ENCODE measurements at regions not wholly inside any gene's neighbourhood (a gene's known extent, or its start where the extent isn't known, plus 50 kb on each side); places are given as distances from the start of the nearest gene placed in this dataset.

GRCh38 chr21:27838573-27838972 lies 871.7 kb upstream of the ADAMTS5 start:
- Histone ChIP-seq H3K4me1 (ENCODE audit: control insufficient read depth, insufficient read depth, low read length) (no peaks in the 10 kb centered on the region), H3K36me3 (ENCODE audit: control insufficient read depth, insufficient read depth, low read length) (no peaks in the 10 kb centered on the region), H3K4me3 (ENCODE audit: low read depth in 2 of 2, low read length in 2 of 2) (no peak overlapping the region), H3K9me3 (ENCODE audit: control insufficient read depth, insufficient read depth, low read depth, low read length) (no peaks in the 10 kb centered on the region), H3K27me3 (ENCODE audit: control insufficient read depth, insufficient read depth, low read length) (no peaks in the 10 kb centered on the region), H3K27ac (ENCODE audit: low read length) (no peak overlapping the region)
- ChIA-PET POLR2A (no interaction called here), CTCF (no interaction called here)
- no peak for DNase-seq (ENCODE audit: low read depth, low spot score)
- BruUV-seq (replicated peaks): no TSS peak
- no peak for ATAC-seq
- no peak for TF ChIP-seq CTCF (IDR thresholded peaks at IDR 0.05)
- in situ Hi-C loops (cut with HindIII; ENCODE audit: low pct_unique_long_range_greater_than_20kb, low sequenced_read_pairs): no loop called here
- intact Hi-C loops (cut with micrococcal nuclease; ENCODE audit: unreplicated experiment): no loop called here

GRCh38 chr21:27837936-27838335 lies 871.0 kb upstream of the ADAMTS5 start:
- CTCF ChIA-PET: no interaction called here
- no peak for DNase-seq (ENCODE audit: low read depth, low spot score)
- POLR2A ChIA-PET: no interaction called here

More at GRCh38 chr21:27837936-27838335, 871.0 kb upstream of the ADAMTS5 start:
- no TSS peak for BruUV-seq (replicated peaks)
- H3K27me3 ChIP-seq (ENCODE audit: control insufficient read depth, insufficient read depth, low read length): no peaks in the 10 kb centered on the region
- no peaks in the 10 kb centered on the region for H3K4me1 ChIP-seq (ENCODE audit: control insufficient read depth, insufficient read depth, low read length)
- no peak for TF ChIP-seq REST (IDR thresholded peaks at IDR 0.05; ENCODE audit: insufficient read depth in 1 of 2, low read depth in 2 of 2, low read length in 1 of 2)
- no peak for TF ChIP-seq POLR2AphosphoS5 (IDR thresholded peaks at IDR 0.05; ENCODE audit: low read depth, low read length)
- no peak for TF ChIP-seq TCF7L2 (IDR thresholded peaks at IDR 0.05; ENCODE audit: low read depth, low read length)
- no peak for TF ChIP-seq CTCF (IDR thresholded peaks at IDR 0.05)
- TF ChIP-seq SIN3A (IDR thresholded peaks at IDR 0.05; ENCODE audit: borderline replicate concordance, insufficient read depth, low read depth, low read length): no peak
- in situ Hi-C loops (cut with HindIII; ENCODE audit: low pct_unique_long_range_greater_than_20kb, low sequenced_read_pairs) (no loop called here), intact Hi-C loops (cut with micrococcal nuclease; ENCODE audit: unreplicated experiment) (no loop called here)
- H3K36me3 ChIP-seq (ENCODE audit: control insufficient read depth, insufficient read depth, low read length): no peaks in the 10 kb centered on the region
- no peak overlapping the region for H3K4me3 ChIP-seq (ENCODE audit: low read depth in 2 of 2, low read length in 2 of 2)
- no peak overlapping the region for H3K27ac ChIP-seq (ENCODE audit: low read length)
- no peaks in the 10 kb centered on the region for H3K9me3 ChIP-seq (ENCODE audit: control insufficient read depth, insufficient read depth, low read depth, low read length)
- no peak for ATAC-seq
